Glutamatergic neuron (in vitro differentiated cells): ENCODE measurements at regions not wholly inside any gene's neighbourhood (a gene's known extent, or its start where the extent isn't known, plus 50 kb on each side); places are given as distances from the start of the nearest gene placed in this dataset.

Experiments used
- DNase-seq: peaks from one replicate; pipeline ENCODE4 v3.0.0; 2022
- H3K27ac Mint-ChIP-seq: one replicate; pipeline ENCODE4 v1.8.0; 2020; ENCODE audit warnings: mild to moderate bottlenecking, mixed read lengths, inconsistent platforms; ENCODE audit not compliant: unreplicated experiment
- H3K27me3 Mint-ChIP-seq: one replicate; pipeline ENCODE4 v1.8.0; 2020; ENCODE audit warnings: mild to moderate bottlenecking, moderate library complexity, mixed read lengths, inconsistent platforms; ENCODE audit not compliant: unreplicated experiment
- H3K36me3 Mint-ChIP-seq: one replicate; pipeline ENCODE4 v1.8.0; 2020; ENCODE audit warnings: mild to moderate bottlenecking, mixed read lengths, inconsistent platforms; ENCODE audit not compliant: unreplicated experiment
- H3K4me1 Mint-ChIP-seq: one replicate; pipeline ENCODE4 v1.8.0; 2020; ENCODE audit warnings: mild to moderate bottlenecking, low read depth, mixed read lengths, inconsistent platforms; ENCODE audit not compliant: unreplicated experiment
- H3K4me3 Mint-ChIP-seq: one replicate; pipeline ENCODE4 v1.8.0; 2020; ENCODE audit warnings: mild to moderate bottlenecking, mixed read lengths, inconsistent platforms; ENCODE audit not compliant: unreplicated experiment
- H3K9me3 Mint-ChIP-seq: one replicate; pipeline ENCODE4 v1.8.0; 2020; ENCODE audit warnings: mild to moderate bottlenecking, moderate library complexity, mixed read lengths, inconsistent platforms; ENCODE audit not compliant: unreplicated experiment
- TF ChIP-seq, protein P1 (sequence below): fragments of 200-600 bp; sonication (generic); IDR thresholded peaks from one replicate; pipeline ENCODE4 v1.5.0; 2021; ENCODE audit not compliant: partially characterized antibody, unreplicated experiment

DNA sequence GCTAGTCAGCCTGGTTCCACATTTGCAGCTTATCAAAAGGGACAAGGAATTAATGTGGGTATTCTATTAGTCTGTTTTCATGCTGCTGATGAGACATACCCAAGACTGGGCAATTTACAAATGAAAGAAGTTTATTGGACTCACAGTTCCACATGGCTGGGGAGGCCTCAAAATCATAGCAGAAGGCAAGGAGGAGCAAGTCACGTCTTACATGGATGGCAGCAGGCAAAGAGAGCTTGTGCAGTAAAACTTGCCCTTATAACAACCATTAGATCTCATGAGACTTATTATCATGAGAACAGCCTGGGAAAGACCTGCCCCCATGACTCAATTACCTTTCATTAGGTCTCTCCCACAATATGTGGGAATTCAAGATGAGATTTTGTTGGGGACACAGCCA lies 689.1 kb upstream of the MARCKS start:
- H3K36me3 Mint-ChIP-seq, result peaks cover 6% of the 10 kb centered on the region
- DNase-seq, result no peak
- no peak overlapping the region for H3K4me3 Mint-ChIP-seq
- peaks cover 13% of the 10 kb centered on the region for H3K4me1 Mint-ChIP-seq
- H3K27ac Mint-ChIP-seq, result no peak overlapping the region
- no peaks in the 10 kb centered on the region for H3K27me3 Mint-ChIP-seq
- no peaks in the 10 kb centered on the region for H3K9me3 Mint-ChIP-seq
- TF ChIP-seq, protein P1, sequence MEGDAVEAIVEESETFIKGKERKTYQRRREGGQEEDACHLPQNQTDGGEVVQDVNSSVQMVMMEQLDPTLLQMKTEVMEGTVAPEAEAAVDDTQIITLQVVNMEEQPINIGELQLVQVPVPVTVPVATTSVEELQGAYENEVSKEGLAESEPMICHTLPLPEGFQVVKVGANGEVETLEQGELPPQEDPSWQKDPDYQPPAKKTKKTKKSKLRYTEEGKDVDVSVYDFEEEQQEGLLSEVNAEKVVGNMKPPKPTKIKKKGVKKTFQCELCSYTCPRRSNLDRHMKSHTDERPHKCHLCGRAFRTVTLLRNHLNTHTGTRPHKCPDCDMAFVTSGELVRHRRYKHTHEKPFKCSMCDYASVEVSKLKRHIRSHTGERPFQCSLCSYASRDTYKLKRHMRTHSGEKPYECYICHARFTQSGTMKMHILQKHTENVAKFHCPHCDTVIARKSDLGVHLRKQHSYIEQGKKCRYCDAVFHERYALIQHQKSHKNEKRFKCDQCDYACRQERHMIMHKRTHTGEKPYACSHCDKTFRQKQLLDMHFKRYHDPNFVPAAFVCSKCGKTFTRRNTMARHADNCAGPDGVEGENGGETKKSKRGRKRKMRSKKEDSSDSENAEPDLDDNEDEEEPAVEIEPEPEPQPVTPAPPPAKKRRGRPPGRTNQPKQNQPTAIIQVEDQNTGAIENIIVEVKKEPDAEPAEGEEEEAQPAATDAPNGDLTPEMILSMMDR, result no peak

DNA sequence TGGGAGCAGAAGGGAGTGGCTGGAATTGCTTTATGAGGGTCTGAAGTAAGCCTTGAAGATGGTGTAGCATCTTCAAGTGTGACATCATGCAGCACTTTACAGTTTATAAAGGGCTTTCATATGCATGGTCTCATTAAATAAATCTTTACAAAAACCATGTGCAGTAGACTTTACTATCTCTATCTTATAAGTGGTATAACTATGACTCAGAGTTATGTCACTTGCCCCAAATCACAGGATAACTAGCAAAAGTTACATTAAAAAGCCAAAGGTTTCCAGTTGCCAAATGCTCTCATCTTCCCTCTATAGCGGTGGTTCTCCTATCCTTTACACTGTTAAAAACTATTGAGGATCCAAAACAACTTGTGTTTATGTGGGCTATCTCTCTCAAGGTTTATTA lies 687.7 kb upstream of the MARCKS start:
- Mint-ChIP-seq H3K36me3 (peaks cover 6% of the 10 kb centered on the region), H3K4me1 (peaks cover 16% of the 10 kb centered on the region), H3K4me3 (no peak overlapping the region), H3K9me3 (no peaks in the 10 kb centered on the region), H3K27me3 (no peaks in the 10 kb centered on the region), H3K27ac (no peak overlapping the region)
- TF ChIP-seq, protein P1, result no peak
- DNase-seq, result no peak

- Mint-ChIP-seq H3K9me3 (no peaks in the 10 kb centered on the region), H3K4me1 (peaks cover 16% of the 10 kb centered on the region), H3K27me3 (no peaks in the 10 kb centered on the region), H3K27ac (no peak overlapping the region), H3K4me3 (no peak overlapping the region), H3K36me3 (peaks cover 6% of the 10 kb centered on the region)
- TF ChIP-seq, protein P1, result no peak
- no peak for DNase-seq
These were observed 686.7 kb upstream of the MARCKS start for GRCh38 chr6:113170454-113170853.

DNA sequence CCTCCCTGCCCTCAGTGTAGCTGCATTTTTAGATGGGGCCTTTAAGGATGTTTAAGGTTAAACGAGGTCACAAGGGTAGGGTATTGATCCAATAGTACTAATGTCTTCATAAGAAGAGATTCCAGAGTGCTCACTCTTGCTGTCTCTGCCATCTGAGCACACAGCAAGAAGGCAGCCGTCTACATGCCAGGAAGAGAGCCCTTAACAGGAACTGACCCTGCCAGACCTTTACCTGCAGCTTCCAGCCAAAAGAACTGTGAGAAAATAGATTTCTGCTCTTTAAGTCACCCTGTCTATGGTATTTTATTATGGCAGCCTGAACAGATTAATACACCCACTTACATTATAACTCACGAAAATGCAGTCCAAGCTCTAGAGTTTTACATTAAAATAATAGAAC lies 685.3 kb upstream of the MARCKS start:
- TF ChIP-seq, protein P1, result no peak
- Mint-ChIP-seq H3K36me3 (peaks cover 6% of the 10 kb centered on the region), H3K9me3 (no peaks in the 10 kb centered on the region), H3K27ac (peak overlapping the region; percentile 44), H3K4me3 (peak overlapping the region; percentile 8), H3K27me3 (no peaks in the 10 kb centered on the region), H3K4me1 (peaks cover 16% of the 10 kb centered on the region)
- DNase-seq, result no peak

DNA sequence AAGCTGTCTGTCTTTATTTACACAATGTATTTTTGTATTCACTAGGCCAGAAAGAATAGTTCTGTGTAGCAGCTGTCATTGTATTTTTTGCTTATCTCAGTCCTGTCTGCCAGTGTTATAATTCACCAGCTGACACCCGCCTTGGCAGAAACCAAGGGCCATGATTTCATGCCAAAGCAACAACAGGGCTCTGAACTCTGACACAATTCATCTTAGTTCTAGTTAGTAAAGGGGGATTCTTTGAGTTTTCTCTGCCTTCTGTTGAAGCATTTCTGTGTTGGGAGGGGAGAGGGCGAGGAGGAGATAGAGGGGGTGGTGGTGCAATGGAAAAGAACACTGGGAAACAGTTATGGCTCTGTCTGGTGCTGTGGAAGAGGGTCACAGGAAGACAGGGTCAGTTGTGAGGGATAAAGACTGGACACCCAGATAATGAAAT lies 684.6 kb upstream of the MARCKS start:
- Mint-ChIP-seq H3K36me3 (peaks cover 6% of the 10 kb centered on the region), H3K9me3 (no peaks in the 10 kb centered on the region), H3K4me3 (no peak overlapping the region), H3K27ac (peak overlapping the region; percentile 7), H3K27me3 (no peaks in the 10 kb centered on the region), H3K4me1 (peaks cover 16% of the 10 kb centered on the region)
- DNase-seq, result no peak
- TF ChIP-seq, protein P1, result no peak
